Skin epidermis (tissue), 12 donors: ENCODE measurements at regions not wholly inside any gene's neighbourhood (a gene's known extent, or its start where the extent isn't known, plus 50 kb on each side); places are given as distances from the start of the nearest gene placed in this dataset.
"Not testable (repeated sequence)": the region's sequence is repeated elsewhere in the genome, so short reads cannot be mapped to it uniquely, and the experiment has no call there.

Experiments used
- H3K27ac ChIP-seq, 21 experiments: fragments of 200-600 bp; sonication (generic) in 11 of 21; one replicate each; pipeline ENCODE4 v1.5.0; 2020; ENCODE audit warnings: mild to moderate bottlenecking in 3 of 21, inconsistent platforms in 2 of 21, moderate library complexity in 2 of 21
- H3K4me3 ChIP-seq, 7 experiments: fragments of 200-600 bp; sonication (generic) in 2 of 7; one replicate each; pipeline ENCODE4 v1.5.0; 2020; ENCODE audit warnings: inconsistent platforms in 2 of 7, mild to moderate bottlenecking in 2 of 7, moderate library complexity in 1 of 7

- Histone ChIP-seq H3K27ac (no peak overlapping the region), H3K4me3 (no peak overlapping the region)
Measured at GRCh38 chrX:137233478-137233877, 199.7 kb upstream of the GPR101 start.

GRCh38 chrX:137227151-137227550 is 193.4 kb upstream of the GPR101 start:
- H3K4me3 ChIP-seq: no peak overlapping the region
- H3K27ac ChIP-seq: no peak overlapping the region

- Histone ChIP-seq H3K27ac (no peak overlapping the region), H3K4me3 (no peak overlapping the region)
Measured at GRCh38 chrX:137215467-137215866, 181.7 kb upstream of the GPR101 start.

GRCh38 chrX:137212078-137212632 is 178.4 kb upstream of the GPR101 start:
- Histone ChIP-seq H3K4me3 (no peak overlapping the region), H3K27ac (no peak overlapping the region)

GRCh38 chrX:137198040-137198439 is 164.2 kb upstream of the GPR101 start:
- H3K27ac ChIP-seq: no peak overlapping the region
- no peak overlapping the region for H3K4me3 ChIP-seq

- no peak overlapping the region for H3K27ac ChIP-seq
- no peak overlapping the region for H3K4me3 ChIP-seq
Measured at GRCh38 chrX:137195991-137196390, 162.2 kb upstream of the GPR101 start.

GRCh38 chrX:137195296-137195695 is 161.5 kb upstream of the GPR101 start:
- Histone ChIP-seq H3K4me3 (no peak overlapping the region), H3K27ac (no peak overlapping the region)

GRCh38 chrX:137194164-137194563 is 160.4 kb upstream of the GPR101 start:
- no peak overlapping the region for H3K27ac ChIP-seq

GRCh38 chrX:137187540-137187939 is 153.7 kb upstream of the GPR101 start:
- H3K27ac ChIP-seq: no peak overlapping the region

More at GRCh38 chrX:137194164-137194563, 160.4 kb upstream of the GPR101 start:
- no peak overlapping the region for H3K4me3 ChIP-seq

GRCh38 chrX:137178392-137178791 is 144.6 kb upstream of the GPR101 start:
- H3K4me3 ChIP-seq: no peak overlapping the region
- H3K27ac ChIP-seq: no peak overlapping the region

More at GRCh38 chrX:137187540-137187939, 153.7 kb upstream of the GPR101 start:
- no peak overlapping the region for H3K4me3 ChIP-seq

GRCh38 chrX:137172317-137172948 is 138.6 kb upstream of the GPR101 start:
- Histone ChIP-seq H3K27ac (no peak overlapping the region), H3K4me3 (no peak overlapping the region)

- H3K27ac ChIP-seq: no peak overlapping the region
- H3K4me3 ChIP-seq: no peak overlapping the region
Measured at GRCh38 chrX:137171626-137172025, 137.8 kb upstream of the GPR101 start.

GRCh38 chrX:137166591-137166990 is 132.8 kb upstream of the GPR101 start:
- Histone ChIP-seq H3K27ac (no peak overlapping the region), H3K4me3 (no peak overlapping the region)

GRCh38 chrX:137164329-137164728 is 130.5 kb upstream of the GPR101 start:
- Histone ChIP-seq H3K4me3 (no peak overlapping the region), H3K27ac (no peak overlapping the region)

- H3K27ac ChIP-seq: no peak overlapping the region
- no peak overlapping the region for H3K4me3 ChIP-seq
Measured at GRCh38 chrX:137151403-137151802, 117.6 kb upstream of the GPR101 start.

GRCh38 chrX:137143864-137144263 is 110.1 kb upstream of the GPR101 start:
- Histone ChIP-seq H3K27ac (no peak overlapping the region), H3K4me3 (no peak overlapping the region)

GRCh38 chrX:137122651-137123050 is 88.9 kb upstream of the GPR101 start:
- H3K27ac ChIP-seq, H3K4me3 ChIP-seq: not testable (repeated sequence)

GRCh38 chrX:137119049-137119448 is 85.3 kb upstream of the GPR101 start:
- Histone ChIP-seq H3K4me3 (no peak overlapping the region), H3K27ac (no peak overlapping the region)

- Histone ChIP-seq H3K27ac (no peak overlapping the region), H3K4me3 (no peak overlapping the region)
Measured at GRCh38 chrX:137118536-137118935, 84.7 kb upstream of the GPR101 start.

GRCh38 chrX:137118136-137118535 is 84.3 kb upstream of the GPR101 start:
- H3K4me3 ChIP-seq: no peak overlapping the region
- no peak overlapping the region for H3K27ac ChIP-seq

- H3K4me3 ChIP-seq, H3K27ac ChIP-seq: not testable (repeated sequence)
Measured at GRCh38 chrX:137107877-137108276, 74.1 kb upstream of the GPR101 start.
